ENCODE measurements at regions not wholly inside any gene's neighbourhood (a gene's known extent, or its start where the extent isn't known, plus 50 kb on each side); places are given as distances from the start of the nearest gene placed in this dataset.
"Not testable (repeated sequence)": the region's sequence is repeated elsewhere in the genome, so short reads cannot be mapped to it uniquely, and the experiment has no call there.

DNA sequence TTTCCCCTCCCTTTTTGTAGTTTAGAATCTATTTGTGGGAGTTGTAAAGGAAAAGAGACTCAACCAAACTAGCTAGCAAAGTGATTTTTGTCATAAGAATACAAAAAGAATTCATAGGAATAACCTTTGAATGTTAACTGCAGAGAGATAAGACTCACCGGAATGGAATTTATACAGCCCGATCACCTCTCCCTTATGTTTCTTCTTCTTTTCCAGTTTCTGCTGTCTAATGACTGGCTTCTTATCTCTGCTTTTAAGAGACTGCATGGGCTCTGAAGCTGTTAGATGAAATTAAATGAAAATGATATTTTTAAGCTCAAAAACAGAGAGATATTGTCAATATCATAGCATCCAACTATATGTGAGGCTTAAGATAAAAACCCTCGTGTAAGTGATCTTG is 1095.9 kb downstream of the REEP3 start:
- ATAC-seq = no peak

DNA sequence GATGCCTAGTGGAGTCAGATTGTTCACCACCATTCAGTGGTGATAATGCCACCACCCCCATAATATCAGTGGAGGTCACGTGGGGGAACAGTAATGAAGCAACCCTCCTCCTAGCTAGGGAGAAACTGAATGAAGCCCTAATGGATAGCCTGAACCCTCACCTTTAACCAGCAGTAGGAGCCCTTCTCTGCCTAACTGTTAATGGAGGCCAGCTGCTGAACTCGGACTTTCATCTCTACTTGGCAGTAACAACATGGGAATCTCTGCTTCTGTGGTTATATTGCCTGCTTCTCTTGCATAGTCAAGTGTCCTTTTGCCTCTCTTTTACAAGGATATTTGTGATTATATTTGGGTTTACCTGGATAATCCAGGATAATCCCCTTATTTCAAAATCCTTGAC is 1097.9 kb downstream of the REEP3 start:
- no peak for ATAC-seq

DNA sequence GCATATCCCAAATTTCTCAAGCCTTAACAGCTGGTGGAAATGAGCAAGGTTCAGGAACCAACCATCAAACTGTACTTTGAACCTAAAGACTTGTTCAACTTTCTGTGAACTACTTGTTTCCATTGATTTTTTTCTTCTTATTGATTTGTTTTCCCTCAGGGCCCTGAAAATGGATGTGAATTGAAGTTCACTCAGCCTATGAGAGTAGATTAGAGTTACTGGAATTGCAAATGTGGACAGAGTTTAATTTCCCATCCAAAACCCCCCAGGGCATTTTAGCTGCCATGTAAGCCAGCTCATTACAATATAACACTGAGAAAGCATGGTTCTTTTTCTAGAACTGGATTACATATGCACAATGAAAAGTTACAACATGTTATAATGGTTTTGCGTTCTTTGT is 1105.7 kb downstream of the REEP3 start:
- ATAC-seq = no peak

DNA sequence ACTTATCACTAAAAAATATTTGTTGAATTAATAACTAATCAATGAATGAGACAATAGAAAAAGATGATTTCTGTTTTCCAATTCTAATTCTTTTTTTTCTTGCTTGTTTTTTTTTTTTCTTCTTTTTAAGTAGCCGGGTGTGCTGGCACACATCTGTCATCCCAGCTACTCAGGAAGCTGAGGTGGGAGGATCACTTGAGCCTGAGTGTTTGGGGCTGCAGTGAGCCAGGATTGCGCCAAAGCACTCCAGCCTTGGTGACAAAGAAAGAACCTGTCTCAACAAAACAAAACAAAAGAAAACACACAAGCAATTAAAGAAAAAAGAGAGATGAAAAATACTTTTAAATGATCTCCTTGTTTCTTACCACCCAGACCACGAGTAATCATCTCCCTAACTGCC is 1109.3 kb downstream of the REEP3 start:
- ATAC-seq = no peak

GRCh38 chr10:64635906-64636305 is 1114.7 kb downstream of the REEP3 start:
- no peak for ATAC-seq

GRCh38 chr10:64636461-64636860 is 1115.3 kb downstream of the REEP3 start:
- no peak for ATAC-seq

DNA sequence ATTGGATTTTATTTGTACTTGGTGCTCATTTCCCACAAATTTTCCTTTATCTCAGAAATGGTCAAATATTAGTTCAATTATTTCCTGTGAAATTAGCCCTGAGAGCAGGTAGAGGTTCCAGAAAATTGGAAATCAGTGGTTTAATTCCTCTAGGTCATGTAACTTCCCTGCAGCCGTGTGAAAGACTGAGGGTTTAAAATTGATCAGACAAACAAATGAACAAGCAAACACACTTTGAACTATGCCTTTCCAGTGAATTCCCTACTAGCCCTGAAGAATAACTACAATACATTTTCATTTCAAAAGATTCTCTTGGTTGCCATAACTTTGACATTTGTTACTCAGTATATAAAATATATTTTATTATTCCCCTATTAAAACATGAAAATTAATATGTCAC is 1116.7 kb downstream of the REEP3 start:
- no peak for ATAC-seq

- no peak for ATAC-seq
Observed at GRCh38 chr10:64648915-64649314, 1127.7 kb downstream of the REEP3 start.

DNA sequence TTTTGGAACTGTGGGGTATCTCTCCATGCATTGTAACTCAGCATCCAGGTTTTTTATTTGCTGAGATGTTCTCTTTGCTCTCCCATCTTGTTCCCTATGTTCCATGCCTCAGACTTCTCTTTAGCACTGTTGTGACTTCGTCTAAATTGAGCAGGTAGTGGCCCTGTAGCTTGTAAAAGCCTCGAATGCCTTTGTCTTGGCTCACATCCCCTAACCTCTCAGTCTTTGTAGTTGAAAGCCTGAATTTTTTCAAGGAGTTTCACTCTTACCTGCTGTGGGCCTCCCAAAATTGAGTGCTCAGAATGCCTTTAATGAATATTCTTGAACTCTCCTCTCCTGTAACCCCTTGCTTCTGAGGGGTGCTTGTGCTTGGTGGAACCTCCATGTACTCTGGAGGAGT is 1137.3 kb downstream of the REEP3 start:
- no peak for ATAC-seq

- ATAC-seq = no peak
Observed at GRCh38 chr10:64659311-64659710, 1138.1 kb downstream of the REEP3 start.

DNA sequence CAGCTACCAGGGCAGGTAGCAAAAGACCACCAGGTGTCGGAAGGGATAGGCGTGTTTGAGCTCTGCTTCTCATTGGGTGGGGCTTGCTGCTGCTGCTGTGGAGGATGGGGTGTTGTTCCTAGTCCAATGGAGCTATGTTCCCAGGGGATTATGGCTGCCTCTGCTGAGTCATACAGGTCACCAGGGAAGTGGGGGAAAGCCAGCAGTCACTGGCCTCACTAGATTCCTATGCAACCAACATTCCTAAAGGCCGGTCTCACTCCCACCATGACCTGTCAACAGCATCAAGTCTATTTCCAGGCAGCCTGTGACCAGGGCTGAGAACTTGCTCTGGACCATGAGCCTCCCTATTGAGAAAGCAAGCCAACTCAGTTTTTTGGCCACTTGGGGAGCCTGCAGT is 1160.8 kb downstream of the REEP3 start:
- ATAC-seq = no peak

- no peak for ATAC-seq
Observed at GRCh38 chr10:64690194-64690593, 1169.0 kb downstream of the REEP3 start.

GRCh38 chr10:64699244-64699643 is 1178.0 kb downstream of the REEP3 start:
- no peak for ATAC-seq

DNA sequence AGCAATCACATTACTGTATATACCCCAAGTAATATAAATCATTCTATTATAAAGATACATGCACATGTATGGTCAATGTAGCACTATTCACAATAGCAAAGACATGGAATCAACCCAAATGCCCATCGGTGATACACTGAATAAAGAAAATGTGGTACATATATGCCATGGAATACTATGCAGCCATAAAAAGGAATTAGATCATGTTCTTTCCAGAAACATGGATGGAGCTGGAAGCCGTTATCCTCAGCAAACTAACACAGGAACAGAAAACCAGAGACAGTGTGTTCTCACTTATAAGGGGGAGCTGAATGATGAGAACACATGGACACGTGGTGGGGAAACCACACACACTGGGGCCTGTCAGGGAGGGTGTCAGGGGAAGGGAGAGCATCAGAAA is 1180.9 kb downstream of the REEP3 start:
- not testable (repeated sequence) for ATAC-seq

DNA sequence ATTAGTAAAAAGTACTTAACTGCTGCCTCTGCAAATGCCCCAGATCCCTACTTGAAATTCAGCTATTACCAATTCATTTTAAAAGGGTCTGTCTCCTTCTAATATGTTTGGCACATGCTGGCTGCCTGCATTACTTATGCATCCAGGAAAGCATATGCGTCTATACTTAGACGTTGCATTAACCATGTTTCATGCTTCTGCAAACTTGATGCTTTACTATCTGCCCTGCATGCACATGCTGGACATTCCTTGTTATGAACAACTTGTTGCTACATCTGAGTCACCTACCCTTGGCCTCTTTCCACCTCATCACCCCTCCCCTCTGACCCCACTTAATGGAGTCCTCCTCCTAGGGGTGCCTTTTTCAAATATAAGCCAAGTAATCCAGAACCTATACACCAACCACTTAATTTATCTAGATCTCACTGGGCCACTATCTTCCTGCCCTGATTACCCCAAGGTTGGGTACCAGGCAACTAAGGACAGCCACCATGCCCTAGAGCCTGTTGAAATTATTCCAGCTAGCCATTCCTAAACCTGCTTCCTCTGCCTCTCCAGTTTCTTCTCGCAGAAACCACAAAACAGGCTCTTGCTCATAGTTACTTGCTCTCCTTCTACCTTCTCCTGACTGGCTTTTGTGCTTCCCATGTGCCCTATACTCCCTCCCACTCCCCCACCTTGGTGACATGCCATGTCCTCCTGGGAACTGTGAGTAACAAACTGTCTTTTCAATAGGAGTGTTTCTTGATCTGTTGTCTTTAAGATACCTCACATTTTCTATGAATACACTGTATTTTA is 1187.9 kb downstream of the REEP3 start:
- ATAC-seq = no peak

- ATAC-seq = no peak
Observed at GRCh38 chr10:64726466-64726865, 1205.3 kb downstream of the REEP3 start.

DNA sequence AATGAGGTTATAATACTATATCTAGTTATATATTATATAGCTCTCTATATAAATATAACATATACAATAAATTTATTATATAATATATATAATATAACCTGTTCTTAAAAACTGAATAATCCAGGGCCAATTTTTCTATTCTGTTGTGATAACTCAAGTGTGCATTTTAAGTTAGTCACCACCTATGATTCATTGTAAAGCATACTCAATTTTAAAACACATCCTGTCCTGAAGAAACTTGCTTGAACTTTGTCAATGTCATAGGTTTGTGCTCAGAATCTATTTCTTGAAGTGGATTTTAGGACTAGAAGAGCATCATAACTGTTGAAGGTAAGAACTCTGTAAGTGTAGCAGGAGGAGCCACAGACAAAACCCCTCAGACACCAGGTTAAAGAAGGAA is 1209.8 kb downstream of the REEP3 start:
- ATAC-seq = no peak

DNA sequence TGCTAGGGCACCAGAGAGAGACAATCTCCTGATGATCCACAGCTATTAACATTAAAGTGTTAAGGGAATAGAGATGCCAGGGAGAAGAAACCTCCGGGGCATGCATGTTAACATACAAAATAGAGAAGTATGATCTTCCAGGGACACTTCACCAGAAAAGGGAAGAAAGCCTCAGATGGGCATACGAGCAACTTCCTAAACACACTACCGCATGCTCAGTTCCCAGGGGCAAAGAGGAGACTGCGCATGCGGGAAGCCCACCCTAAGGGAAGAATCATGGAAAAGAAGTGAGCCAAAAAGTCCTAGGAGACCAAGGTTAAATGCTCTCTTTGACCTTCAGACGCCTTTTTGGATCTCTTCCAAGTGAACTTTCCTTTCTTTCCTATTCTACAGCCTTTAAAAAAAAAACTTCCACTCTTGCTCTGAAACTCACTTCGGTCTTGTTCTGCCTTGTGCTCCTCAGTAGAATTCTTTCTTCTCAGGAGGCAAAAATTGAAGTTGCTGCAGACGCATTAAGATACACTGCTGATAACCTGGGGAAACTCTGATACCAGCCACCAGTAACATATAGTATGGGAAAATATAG is 1211.3 kb downstream of the REEP3 start:
- no peak for ATAC-seq

GRCh38 chr10:64733980-64734379 is 1212.8 kb downstream of the REEP3 start:
- ATAC-seq = no peak

DNA sequence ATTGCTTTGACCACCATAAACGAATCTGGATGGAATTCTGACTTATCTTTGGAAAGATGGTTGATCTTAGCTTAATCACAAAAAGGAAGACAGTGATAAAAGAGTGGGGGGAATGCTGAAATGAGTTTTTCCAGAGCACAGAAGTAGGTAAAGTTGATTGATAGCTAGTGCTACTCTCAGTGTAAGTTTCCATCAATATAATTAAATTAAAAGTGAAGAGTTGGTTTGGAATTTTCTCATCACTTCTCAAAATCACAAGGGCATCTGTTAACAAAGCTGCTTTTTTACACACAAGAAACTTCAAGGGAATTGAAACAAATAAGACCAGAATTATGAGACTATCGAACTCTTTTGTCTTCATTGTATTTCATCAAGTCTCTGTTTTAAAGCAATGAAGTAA is 1217.3 kb downstream of the REEP3 start:
- ATAC-seq = no peak

DNA sequence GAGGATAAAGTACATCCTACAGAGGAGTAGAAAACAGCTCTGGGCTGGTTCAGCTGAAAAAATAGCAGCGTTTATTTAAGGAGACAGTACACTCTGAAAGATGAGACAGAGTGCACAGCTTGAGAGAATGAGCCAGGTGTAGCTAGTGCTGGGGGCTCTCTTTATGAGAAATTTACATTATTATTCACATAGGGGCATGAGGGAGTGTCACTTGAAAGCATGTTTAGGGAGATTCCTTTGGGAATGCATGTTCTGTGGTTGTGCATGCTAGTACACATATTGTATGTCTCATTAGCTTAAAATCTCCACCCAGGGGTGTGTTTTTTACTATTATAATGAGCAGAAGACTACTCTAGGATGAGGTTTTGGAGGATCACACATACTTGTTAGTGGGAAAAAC is 1224.4 kb downstream of the REEP3 start:
- ATAC-seq = no peak

DNA sequence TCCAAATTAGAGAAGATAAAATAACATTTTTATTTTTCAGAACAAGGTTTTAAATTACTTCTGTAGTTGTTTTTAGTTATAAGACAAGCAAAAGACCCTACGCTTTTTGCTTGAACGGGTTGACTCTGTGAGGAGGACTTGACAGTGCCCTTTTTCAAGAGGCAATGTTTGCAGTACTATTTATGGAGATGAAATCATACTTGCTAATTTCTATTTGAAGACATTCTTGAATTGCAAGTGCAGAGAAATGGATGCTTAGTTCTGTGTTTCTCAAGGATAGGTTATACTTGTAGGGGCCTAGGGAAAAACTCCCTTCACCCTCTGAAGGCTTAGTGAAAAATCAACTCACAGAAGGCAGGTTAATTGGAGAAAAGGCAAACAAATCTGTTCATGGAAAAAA is 1229.5 kb downstream of the REEP3 start:
- ATAC-seq = no peak

GRCh38 chr10:64753516-64753915 is 1232.3 kb downstream of the REEP3 start:
- no peak for ATAC-seq

GRCh38 chr10:64760371-64760770 is 1239.2 kb downstream of the REEP3 start:
- no peak for ATAC-seq

DNA sequence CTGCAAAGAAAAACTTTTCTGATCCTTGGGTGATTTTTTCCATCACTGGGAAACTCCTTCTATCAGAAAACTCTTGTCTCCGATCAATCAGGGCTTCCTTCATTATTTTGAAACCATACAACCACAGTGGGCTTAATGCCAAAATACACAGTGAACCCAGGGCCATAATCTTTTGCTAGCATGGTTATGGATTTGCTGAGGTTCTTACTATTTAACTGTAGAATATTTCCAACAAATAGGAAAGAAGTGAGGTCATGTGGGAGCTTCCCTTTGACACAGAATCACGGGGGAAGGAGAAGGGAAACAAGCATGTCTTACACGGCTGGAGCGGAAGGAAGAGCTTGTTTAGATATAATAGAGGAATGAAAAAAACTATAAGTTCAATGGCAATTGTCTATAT is 1241.7 kb downstream of the REEP3 start:
- no peak for ATAC-seq
